Peyer's patch (tissue), 4 donors: ENCODE measurements at regions not wholly inside any gene's neighbourhood (a gene's known extent, or its start where the extent isn't known, plus 50 kb on each side); places are given as distances from the start of the nearest gene placed in this dataset.

Source experiments
- DNase-seq, 3 donors: peaks; one replicate each; pipeline ENCODE4 v3.0.0-alpha.2; 2017 to 2019
- H3K27ac ChIP-seq, 4 donors: fragments of 200-600 bp; sonication (generic); one replicate each; pipeline ENCODE4 v1.5.1; 2016 to 2019
- H3K27me3 ChIP-seq, 2 donors: fragments of 200-600 bp; sonication (generic); one replicate each; pipeline ENCODE4 v1.5.1; 2019
- H3K36me3 ChIP-seq, 3 donors: fragments of 200-600 bp; sonication (generic); one replicate each; pipeline ENCODE4 v1.5.1; 2016 to 2019
- H3K4me1 ChIP-seq, 4 donors: fragments of 200-600 bp; sonication (generic); one replicate each; pipeline ENCODE4 v1.5.1; 2016 to 2019
- H3K4me3 ChIP-seq, 4 donors: fragments of 200-600 bp; sonication (generic); 1 replicate in 3 of 4; 2 replicates in 1 of 4; pipeline ENCODE4 v1.5.1; 2016 to 2019; ENCODE audit warnings: mild to moderate bottlenecking in 1 of 4
- H3K9me3 ChIP-seq, 4 donors: fragments of 200-600 bp; sonication (generic); one replicate each; pipeline ENCODE4 v1.5.1; 2016 to 2019; ENCODE audit warnings: mild to moderate bottlenecking in 1 of 4
- POLR2A ChIP-seq, 2 donors: fragments of 450-650 bp; IDR thresholded peaks; one replicate each; pipeline ENCODE4 v1.5.1; 2017; ENCODE audit warnings: antibody characterized with exemption in 2 of 2, mild to moderate bottlenecking in 2 of 2, moderate library complexity in 2 of 2
- TF ChIP-seq, protein P1 (sequence below), 6 experiments: fragments of 450-650 bp in 4 of 6; fragments of 200-600 bp in 2 of 6; sonication (generic) in 1 of 6; IDR thresholded peaks; one replicate each; pipeline ENCODE4 v1.5.1; 2017 to 2019; ENCODE audit warnings: antibody characterized with exemption in 6 of 6, mild to moderate bottlenecking in 3 of 6, moderate library complexity in 1 of 6

DNA sequence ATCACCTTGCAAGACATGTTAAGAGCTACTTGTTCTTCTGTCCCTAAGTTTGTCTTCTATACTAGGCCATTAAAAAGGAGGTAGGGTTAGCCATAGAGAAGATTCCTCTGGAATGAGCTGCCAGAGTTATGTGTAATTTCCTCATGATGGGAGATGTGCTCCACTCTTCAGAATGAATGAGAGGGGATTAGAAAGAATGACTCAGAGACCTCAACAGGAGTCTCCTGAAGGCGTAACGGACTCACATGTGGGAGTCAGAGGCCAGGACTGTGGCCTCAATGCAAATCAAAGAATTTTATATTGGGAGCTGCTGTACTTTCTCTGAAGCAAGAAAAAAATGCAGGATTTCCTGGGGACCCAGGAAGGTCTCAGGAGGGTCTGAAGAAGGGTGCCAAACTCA is 87.8 kb upstream of the ATXN7L3B start:
- H3K27me3 ChIP-seq = no peaks in the 10 kb centered on the region
- no peak overlapping the region for H3K27ac ChIP-seq
- H3K36me3 ChIP-seq = no peaks in the 10 kb centered on the region
- DNase-seq = no peak
- H3K4me1 ChIP-seq = no peaks in the 10 kb centered on the region
- H3K4me3 ChIP-seq = no peak overlapping the region
- no peaks in the 10 kb centered on the region for H3K9me3 ChIP-seq
- no peak for TF ChIP-seq POLR2A (IDR thresholded peaks at IDR 0.05)
- TF ChIP-seq, protein P1, sequence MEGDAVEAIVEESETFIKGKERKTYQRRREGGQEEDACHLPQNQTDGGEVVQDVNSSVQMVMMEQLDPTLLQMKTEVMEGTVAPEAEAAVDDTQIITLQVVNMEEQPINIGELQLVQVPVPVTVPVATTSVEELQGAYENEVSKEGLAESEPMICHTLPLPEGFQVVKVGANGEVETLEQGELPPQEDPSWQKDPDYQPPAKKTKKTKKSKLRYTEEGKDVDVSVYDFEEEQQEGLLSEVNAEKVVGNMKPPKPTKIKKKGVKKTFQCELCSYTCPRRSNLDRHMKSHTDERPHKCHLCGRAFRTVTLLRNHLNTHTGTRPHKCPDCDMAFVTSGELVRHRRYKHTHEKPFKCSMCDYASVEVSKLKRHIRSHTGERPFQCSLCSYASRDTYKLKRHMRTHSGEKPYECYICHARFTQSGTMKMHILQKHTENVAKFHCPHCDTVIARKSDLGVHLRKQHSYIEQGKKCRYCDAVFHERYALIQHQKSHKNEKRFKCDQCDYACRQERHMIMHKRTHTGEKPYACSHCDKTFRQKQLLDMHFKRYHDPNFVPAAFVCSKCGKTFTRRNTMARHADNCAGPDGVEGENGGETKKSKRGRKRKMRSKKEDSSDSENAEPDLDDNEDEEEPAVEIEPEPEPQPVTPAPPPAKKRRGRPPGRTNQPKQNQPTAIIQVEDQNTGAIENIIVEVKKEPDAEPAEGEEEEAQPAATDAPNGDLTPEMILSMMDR (IDR thresholded peaks at IDR 0.05) = no peak

DNA sequence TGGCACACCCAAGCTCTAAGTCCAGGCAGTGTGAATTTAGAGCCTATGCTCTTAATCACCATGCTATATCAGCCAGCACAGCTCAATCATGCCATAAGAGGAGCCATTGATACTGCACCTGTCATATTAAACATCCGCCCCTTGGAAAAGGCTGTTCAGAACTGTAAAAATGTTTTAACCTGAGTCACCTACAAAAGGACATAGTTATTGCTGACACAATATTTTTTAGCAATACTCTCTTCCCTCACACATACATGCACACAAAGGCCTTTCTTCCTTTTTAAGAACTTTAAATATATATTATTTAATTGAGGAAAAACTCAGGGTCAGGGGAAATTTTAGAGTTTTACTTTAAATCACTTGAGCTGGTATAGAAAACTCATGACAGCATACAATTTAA is 83.5 kb upstream of the ATXN7L3B start:
- Histone ChIP-seq H3K4me3 (no peak overlapping the region), H3K9me3 (no peaks in the 10 kb centered on the region), H3K27me3 (no peaks in the 10 kb centered on the region), H3K27ac (no peak overlapping the region), H3K36me3 (no peaks in the 10 kb centered on the region), H3K4me1 (no peaks in the 10 kb centered on the region)
- TF ChIP-seq POLR2A (IDR thresholded peaks at IDR 0.05) = no peak
- TF ChIP-seq, protein P1 (IDR thresholded peaks at IDR 0.05) = no peak
- DNase-seq = no peak

DNA sequence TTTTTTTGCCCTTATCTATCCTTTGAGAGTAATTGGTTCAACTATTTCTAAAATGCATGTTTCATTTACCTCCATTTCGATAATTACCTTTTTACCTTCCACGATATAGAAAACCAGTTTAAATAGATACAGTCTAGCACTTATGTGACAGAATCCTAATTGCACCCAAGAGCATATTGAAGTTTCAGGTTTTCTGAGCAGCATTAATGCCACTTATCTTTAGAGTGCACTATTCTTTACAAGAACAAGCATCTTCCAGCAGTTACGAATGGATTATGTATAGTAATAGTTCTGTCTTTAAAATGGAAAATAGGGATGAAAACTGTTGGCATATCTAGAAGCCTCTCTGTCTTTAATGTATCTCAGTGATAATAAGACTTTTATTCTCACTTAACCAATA is 82.2 kb upstream of the ATXN7L3B start:
- DNase-seq = no peak
- Histone ChIP-seq H3K27me3 (no peaks in the 10 kb centered on the region), H3K27ac (no peak overlapping the region), H3K9me3 (no peaks in the 10 kb centered on the region), H3K36me3 (no peaks in the 10 kb centered on the region), H3K4me1 (no peaks in the 10 kb centered on the region), H3K4me3 (no peak overlapping the region)
- no peak for TF ChIP-seq POLR2A (IDR thresholded peaks at IDR 0.05)
- TF ChIP-seq, protein P1 (IDR thresholded peaks at IDR 0.05) = no peak

DNA sequence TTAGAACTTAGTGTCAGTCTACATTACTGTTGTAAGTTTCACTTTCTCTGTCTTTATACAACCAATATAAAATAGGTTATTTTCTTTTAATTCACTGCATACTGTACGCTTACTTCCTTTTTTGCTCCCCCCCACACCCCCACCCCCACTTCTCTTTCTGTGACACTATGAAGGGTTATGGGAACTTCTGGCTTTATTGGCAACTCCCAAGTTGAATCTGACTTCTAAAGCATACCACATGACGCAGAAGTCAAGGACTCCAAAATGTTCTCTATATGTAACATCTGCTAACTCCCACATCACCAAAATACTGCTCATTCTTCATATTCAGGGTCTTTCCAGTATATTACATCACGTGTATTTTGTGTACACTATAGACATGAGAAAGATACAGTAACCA is 81.2 kb upstream of the ATXN7L3B start:
- no peak for DNase-seq
- no peaks in the 10 kb centered on the region for H3K27me3 ChIP-seq
- no peaks in the 10 kb centered on the region for H3K9me3 ChIP-seq
- no peak overlapping the region for H3K27ac ChIP-seq
- TF ChIP-seq POLR2A (IDR thresholded peaks at IDR 0.05) = no peak
- TF ChIP-seq, protein P1 (IDR thresholded peaks at IDR 0.05) = no peak
- H3K36me3 ChIP-seq = no peaks in the 10 kb centered on the region
- no peak overlapping the region for H3K4me3 ChIP-seq
- no peaks in the 10 kb centered on the region for H3K4me1 ChIP-seq

DNA sequence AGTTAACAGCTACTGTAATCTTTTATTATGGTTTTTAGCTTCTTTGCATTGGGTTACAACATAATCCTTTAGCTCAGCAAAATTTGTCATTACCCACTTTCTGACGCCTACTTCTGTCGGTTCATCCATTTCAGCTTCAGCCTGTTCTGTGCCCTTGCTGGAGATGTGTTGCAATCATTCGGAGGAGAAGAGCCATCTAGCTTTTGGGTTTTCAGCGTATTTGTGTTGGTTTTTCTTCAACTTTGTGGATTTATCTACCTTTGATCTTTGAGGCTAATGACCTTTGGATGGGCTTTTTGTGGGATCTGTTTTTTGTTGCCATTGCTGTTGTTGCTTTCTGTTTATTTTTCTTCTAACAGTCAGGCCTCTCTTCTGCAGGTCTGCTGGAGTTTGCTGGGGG is 69.2 kb upstream of the ATXN7L3B start:
- Histone ChIP-seq H3K9me3 (no peaks in the 10 kb centered on the region), H3K4me1 (no peaks in the 10 kb centered on the region), H3K36me3 (no peaks in the 10 kb centered on the region), H3K27me3 (no peaks in the 10 kb centered on the region), H3K27ac (no peak overlapping the region), H3K4me3 (no peak overlapping the region)
- no peak for TF ChIP-seq POLR2A (IDR thresholded peaks at IDR 0.05)
- TF ChIP-seq, protein P1 (IDR thresholded peaks at IDR 0.05) = no peak
- no peak for DNase-seq

DNA sequence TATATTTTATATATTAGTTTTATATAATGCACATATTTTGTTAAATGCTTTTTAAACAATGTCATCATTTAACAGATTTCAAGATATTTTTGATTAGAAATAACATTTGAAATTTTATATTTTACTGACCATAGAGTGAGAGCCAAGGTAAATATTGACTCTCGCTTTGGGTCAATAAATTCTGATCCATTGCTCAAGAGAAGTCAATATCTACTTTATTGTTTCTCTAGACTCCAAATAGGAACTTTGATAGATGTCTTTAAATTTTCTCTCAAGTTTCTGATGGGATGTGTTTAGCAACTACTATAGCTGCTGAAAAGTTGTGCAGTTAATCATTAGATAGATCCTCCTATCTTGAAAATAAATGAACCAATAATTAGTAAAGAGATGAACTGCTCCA is 61.4 kb upstream of the ATXN7L3B start:
- Histone ChIP-seq H3K36me3 (no peaks in the 10 kb centered on the region), H3K4me3 (no peak overlapping the region), H3K4me1 (no peaks in the 10 kb centered on the region), H3K27ac (no peak overlapping the region), H3K9me3 (no peaks in the 10 kb centered on the region), H3K27me3 (no peaks in the 10 kb centered on the region)
- no peak for DNase-seq
- TF ChIP-seq, protein P1 (IDR thresholded peaks at IDR 0.05) = no peak
- no peak for TF ChIP-seq POLR2A (IDR thresholded peaks at IDR 0.05)
